B cell (primary cell): ENCODE measurements at regions not wholly inside any gene's neighbourhood (a gene's known extent, or its start where the extent isn't known, plus 50 kb on each side); places are given as distances from the start of the nearest gene placed in this dataset.

Experiments used
- ATAC-seq: fragments of 200-7000 bp; cut with Tn5 transposase; one replicate; pipeline ENCODE4 v1.10.0; 2021; ENCODE audit warnings: low read depth, mild to moderate bottlenecking, moderate number of reproducible peaks, moderate library complexity
- CTCF ChIA-PET: fragments of 350-600 bp; sonication (Branson Sonifier 250); formaldehyde crosslinking; loops from one replicate; lab custom pipeline; 2021; ENCODE audit warnings: antibody characterized with exemption, inconsistent platforms; lab: Charles Lee
- POLR2A ChIA-PET: fragments of 350-600 bp; sonication (Branson Sonifier 250); formaldehyde crosslinking; loops from one replicate; lab custom pipeline; 2021; ENCODE audit warnings: antibody characterized with exemption; lab: Charles Lee
- DNase-seq: peaks from one replicate; pipeline ENCODE4 v3.0.0; 2013
- H2AFZ ChIP-seq: 2 replicates; pipeline ENCODE4 v1.6.1; 2012; ENCODE audit warnings: mild to moderate bottlenecking, low read depth, low read length; ENCODE audit not compliant: insufficient read depth, poor library complexity, severe bottlenecking
- H3K27ac ChIP-seq, 2 donors: 1 replicate in 1 of 2; 2 replicates in 1 of 2; pipeline ENCODE4 v1.5.1; 2012 to 2013; ENCODE audit warnings: low read length in 2 of 2, mild to moderate bottlenecking in 2 of 2, moderate library complexity in 1 of 2
- H3K27me3 ChIP-seq, 4 experiments: fragments of 200-600 bp in 1 of 4; sonication (generic) in 1 of 4; replicated peaks in 1 of 4; 1 replicate in 2 of 4; 2 replicates in 2 of 4; pipeline versions ENCODE4 v1.6.1 to v1.7.0; 2013 to 2016; ENCODE audit warnings: low read length in 3 of 4, mild to moderate bottlenecking in 2 of 4, mixed read lengths in 1 of 4, moderate library complexity in 1 of 4; ENCODE audit not compliant: insufficient read depth in 4 of 4, control insufficient read depth in 3 of 4; ENCODE audit errors: control extremely low read depth in 1 of 4
- H3K36me3 ChIP-seq, 2 experiments: replicated peaks in 1 of 2; 1 replicate in 1 of 2; 2 replicates in 1 of 2; pipeline versions ENCODE4 v1.6.1 to v1.7.1; 2013; ENCODE audit warnings: low read length in 1 of 2; ENCODE audit not compliant: insufficient read depth in 2 of 2, control insufficient read depth in 1 of 2; ENCODE audit errors: control extremely low read depth in 1 of 2, extremely low read depth in 1 of 2
- H3K4me1 ChIP-seq, 2 donors: fragments of 200-600 bp in 1 of 2; sonication (generic) in 1 of 2; 1 replicate in 1 of 2; 2 replicates in 1 of 2; pipeline versions ENCODE4 v1.5.1 to v1.6.1; 2013 to 2017; ENCODE audit warnings: low read length in 2 of 2; ENCODE audit not compliant: control insufficient read depth in 2 of 2, insufficient read depth in 2 of 2
- H3K4me2 ChIP-seq: replicated peaks from 2 replicates; pipeline ENCODE3; 2012; ENCODE audit warnings: mild to moderate bottlenecking, low read depth, low read length; ENCODE audit not compliant: poor library complexity, severe bottlenecking
- H3K4me3 ChIP-seq, 5 experiments: fragments of 200-600 bp in 1 of 5; sonication (generic) in 1 of 5; 1 replicate in 3 of 5; 2 replicates in 2 of 5; pipeline versions ENCODE4 v1.5.1 to v1.7.0; 2011 to 2016; ENCODE audit warnings: low read length in 4 of 5, mild to moderate bottlenecking in 4 of 5, low read depth in 2 of 5, control low read depth in 1 of 5, moderate library complexity in 1 of 5; ENCODE audit not compliant: insufficient read depth in 1 of 5; ENCODE audit errors: control extremely low read depth in 1 of 5, extremely low read depth in 1 of 5
- H3K79me2 ChIP-seq: fragments of 200-600 bp; sonication (generic); one replicate; pipeline ENCODE4 v1.6.0; 2016; ENCODE audit warnings: low read length; ENCODE audit not compliant: control insufficient read depth, insufficient read depth
- H3K9ac ChIP-seq: fragments of 200-600 bp; sonication (generic); 2 replicates; pipeline ENCODE4 v1.6.1; 2017; ENCODE audit warnings: mild to moderate bottlenecking, low read length, moderate library complexity
- H3K9me3 ChIP-seq, 3 donors: one replicate each; pipeline versions ENCODE4 v1.6.1 to v1.7.1; 2013; ENCODE audit warnings: low read length in 2 of 3; ENCODE audit not compliant: control insufficient read depth in 2 of 3, insufficient read depth in 1 of 3; ENCODE audit errors: control extremely low read depth in 1 of 3
- H4K20me1 ChIP-seq: 2 replicates; pipeline ENCODE4 v1.6.0; 2012; ENCODE audit warnings: mild to moderate bottlenecking, low read length; ENCODE audit not compliant: insufficient read depth, control insufficient read depth, poor library complexity, severe bottlenecking
- H3K27ac Mint-ChIP-seq: one replicate; pipeline ENCODE4 v1.8.0; 2021; ENCODE audit warnings: mixed read lengths
- H3K27me3 Mint-ChIP-seq: one replicate; pipeline ENCODE4 v1.8.0; 2021; ENCODE audit warnings: mixed read lengths
- H3K4me1 Mint-ChIP-seq: one replicate; pipeline ENCODE4 v1.8.0; 2021; ENCODE audit warnings: mixed read lengths
- H3K4me3 Mint-ChIP-seq: one replicate; pipeline ENCODE4 v1.8.0; 2021; ENCODE audit warnings: mixed read lengths
- H3K9me3 Mint-ChIP-seq: one replicate; pipeline ENCODE4 v1.8.0; 2022; ENCODE audit warnings: mixed read lengths; ENCODE audit not compliant: insufficient read depth
- EZH2 ChIP-seq: IDR thresholded peaks from 2 replicates; pipeline ENCODE4 v1.6.1; 2012; ENCODE audit warnings: borderline replicate concordance, low read depth, mild to moderate bottlenecking, moderate library complexity, low read length; ENCODE audit not compliant: insufficient read depth, poor library complexity, severe bottlenecking
- whole genome bisulfite sequencing: methylation state at CpG from one replicate; pipeline ENCODE4 v1.1.5; 2013; ENCODE audit warnings: missing lambda C conversion rate; ENCODE audit not compliant: insufficient coverage; 5-methylcytosine and 5-hydroxymethylcytosine counted together
- intact Hi-C: fragments of 100-400 bp; cut with micrococcal nuclease; formaldehyde crosslinking; loops from one replicate; pipeline ENCODE4 v1.10.0; 2022
- TF ChIP-seq, protein P1 (sequence below): fragments of 200-600 bp; IDR thresholded peaks from one replicate; pipeline ENCODE4 v1.8.0; 2022; ENCODE audit warnings: antibody characterized with exemption, mild to moderate bottlenecking

DNA sequence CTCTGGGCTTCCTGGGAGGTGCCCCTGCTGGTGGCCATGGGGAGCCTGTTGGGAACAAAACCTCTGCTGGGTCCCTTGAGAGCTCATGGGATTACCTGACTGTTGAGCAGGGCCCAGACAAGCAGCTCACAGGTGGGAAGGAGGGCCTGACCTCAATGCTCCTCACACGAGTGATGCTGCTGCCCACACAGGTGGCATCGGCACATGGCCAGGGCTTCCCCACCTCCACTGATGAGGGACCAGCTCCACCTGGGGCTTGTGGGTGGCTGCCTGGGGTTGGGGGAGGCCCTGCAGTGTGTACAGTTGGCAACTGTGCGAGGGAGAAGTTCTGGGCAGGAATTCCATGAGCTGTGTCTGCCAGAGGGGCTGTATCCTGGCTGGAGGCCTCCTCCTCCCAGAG is 87.8 kb upstream of the NLRP1 start:
- DNase-seq (no peak), ATAC-seq (no peak)
- H3K4me1 ChIP-seq: peaks cover 6 to 16% of the 10 kb centered on the region in 2 donors
- ChIA-PET POLR2A (no interaction called here), CTCF (no interaction called here)
- no peak overlapping the region for H3K27ac ChIP-seq
- peaks cover 0 to 8% (median 3%) of the 10 kb centered on the region in 4 experiments for H3K27me3 ChIP-seq
- H2AFZ ChIP-seq: no peak overlapping the region
- H3K79me2 ChIP-seq: no peaks in the 10 kb centered on the region
- Mint-ChIP-seq H3K4me1 (peaks cover 17% of the 10 kb centered on the region), H3K27ac (no peak overlapping the region), H3K27me3 (peaks cover 20% of the 10 kb centered on the region), H3K4me3 (no peak overlapping the region), H3K9me3 (no peaks in the 10 kb centered on the region)
- H3K4me3 ChIP-seq: no peak overlapping the region
- no peaks in the 10 kb centered on the region for H4K20me1 ChIP-seq
- intact Hi-C loops: no loop called here
- no peaks in the 10 kb centered on the region for H3K36me3 ChIP-seq
- WGBS: 69% methylated on average over 3 of the region's 3 CpGs
- no peak overlapping the region for H3K9ac ChIP-seq
- TF ChIP-seq EZH2: no peak
- TF ChIP-seq, protein P1, sequence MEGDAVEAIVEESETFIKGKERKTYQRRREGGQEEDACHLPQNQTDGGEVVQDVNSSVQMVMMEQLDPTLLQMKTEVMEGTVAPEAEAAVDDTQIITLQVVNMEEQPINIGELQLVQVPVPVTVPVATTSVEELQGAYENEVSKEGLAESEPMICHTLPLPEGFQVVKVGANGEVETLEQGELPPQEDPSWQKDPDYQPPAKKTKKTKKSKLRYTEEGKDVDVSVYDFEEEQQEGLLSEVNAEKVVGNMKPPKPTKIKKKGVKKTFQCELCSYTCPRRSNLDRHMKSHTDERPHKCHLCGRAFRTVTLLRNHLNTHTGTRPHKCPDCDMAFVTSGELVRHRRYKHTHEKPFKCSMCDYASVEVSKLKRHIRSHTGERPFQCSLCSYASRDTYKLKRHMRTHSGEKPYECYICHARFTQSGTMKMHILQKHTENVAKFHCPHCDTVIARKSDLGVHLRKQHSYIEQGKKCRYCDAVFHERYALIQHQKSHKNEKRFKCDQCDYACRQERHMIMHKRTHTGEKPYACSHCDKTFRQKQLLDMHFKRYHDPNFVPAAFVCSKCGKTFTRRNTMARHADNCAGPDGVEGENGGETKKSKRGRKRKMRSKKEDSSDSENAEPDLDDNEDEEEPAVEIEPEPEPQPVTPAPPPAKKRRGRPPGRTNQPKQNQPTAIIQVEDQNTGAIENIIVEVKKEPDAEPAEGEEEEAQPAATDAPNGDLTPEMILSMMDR: no peak
- no peaks in the 10 kb centered on the region for H3K9me3 ChIP-seq
- no peak overlapping the region for H3K4me2 ChIP-seq

DNA sequence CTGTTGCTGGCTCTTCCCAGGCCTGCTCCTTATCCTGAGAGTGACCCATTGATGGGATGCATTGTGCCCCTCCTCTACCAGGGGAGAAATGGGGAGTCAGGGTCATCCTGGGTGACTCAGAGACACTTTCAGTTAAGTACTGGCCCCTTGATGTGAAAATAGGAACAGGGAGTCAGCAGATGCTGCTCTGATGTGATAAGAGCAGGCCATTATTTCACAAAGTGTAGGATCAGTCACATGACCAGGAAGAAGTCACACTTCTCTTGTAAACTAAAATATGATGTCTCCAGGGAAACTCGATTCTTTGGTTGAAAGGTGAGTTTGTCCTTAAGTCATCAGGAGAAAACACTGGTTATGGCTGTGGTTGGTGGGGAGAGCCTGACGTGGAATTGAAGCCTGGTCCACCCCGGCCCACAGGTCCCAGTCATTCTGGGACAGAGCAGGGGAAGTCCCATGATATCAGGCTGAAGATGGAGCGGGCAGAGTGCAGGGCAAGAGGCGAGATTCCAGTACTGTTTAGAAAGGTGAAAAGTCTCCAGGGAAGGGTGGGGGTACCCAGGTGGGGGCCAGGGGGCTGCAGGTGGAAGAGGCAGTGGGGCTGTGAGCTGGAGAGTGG is 88.6 kb upstream of the NLRP1 start:
- intact Hi-C loops: no loop called here
- H3K9me3 ChIP-seq: no peaks in the 10 kb centered on the region
- no peak for ATAC-seq
- peaks cover 13% of the 10 kb centered on the region for H3K27me3 Mint-ChIP-seq
- ChIA-PET POLR2A (no interaction called here), CTCF (no interaction called here)
- peaks cover 6 to 16% of the 10 kb centered on the region in 2 donors for H3K4me1 ChIP-seq
- DNase-seq: no peak
- 72% methylated on average over 5 of the region's 5 CpGs for WGBS
- no peaks in the 10 kb centered on the region for H3K36me3 ChIP-seq
- H3K27ac ChIP-seq: no peak overlapping the region
- no peak overlapping the region for H3K4me3 Mint-ChIP-seq
- H3K4me1 Mint-ChIP-seq: peaks cover 22% of the 10 kb centered on the region
- no peak overlapping the region for H3K9ac ChIP-seq
- H3K9me3 Mint-ChIP-seq: no peaks in the 10 kb centered on the region
- peaks cover 0 to 4% (median 1%) of the 10 kb centered on the region in 4 experiments for H3K27me3 ChIP-seq
- H3K4me2 ChIP-seq: no peak overlapping the region
- H4K20me1 ChIP-seq: no peaks in the 10 kb centered on the region
- H2AFZ ChIP-seq: no peak overlapping the region
- no peak overlapping the region for H3K4me3 ChIP-seq
- no peaks in the 10 kb centered on the region for H3K79me2 ChIP-seq
- TF ChIP-seq, protein P1: no peak
- no peak for TF ChIP-seq EZH2
- peak overlapping the region; percentile 7 for H3K27ac Mint-ChIP-seq
